Mesothelial cell of epicardium (in vitro differentiated cells): ENCODE measurements at regions not wholly inside any gene's neighbourhood (a gene's known extent, or its start where the extent isn't known, plus 50 kb on each side); places are given as distances from the start of the nearest gene placed in this dataset.

Experiments used
- DNase-seq, 2 experiments: peaks; one replicate each; pipeline ENCODE4 v3.0.0; 2021; ENCODE audit warnings: low spot score in 2 of 2; ENCODE audit not compliant: unreplicated experiment in 2 of 2
- H3K27ac Mint-ChIP-seq: 2 replicates; pipeline ENCODE4 v1.8.0; 2021; ENCODE audit warnings: mixed read lengths
- H3K27me3 Mint-ChIP-seq: 2 replicates; pipeline ENCODE4 v1.8.0; 2021; ENCODE audit warnings: low read depth, mixed read lengths
- H3K36me3 Mint-ChIP-seq: 2 replicates; pipeline ENCODE4 v1.8.0; 2021; ENCODE audit warnings: mixed read lengths
- H3K4me1 Mint-ChIP-seq: 2 replicates; pipeline ENCODE4 v1.8.0; 2021; ENCODE audit warnings: mixed read lengths
- H3K4me3 Mint-ChIP-seq: 2 replicates; pipeline ENCODE4 v1.8.0; 2021; ENCODE audit warnings: mild to moderate bottlenecking, moderate library complexity, mixed read lengths
- H3K9me3 Mint-ChIP-seq: 2 replicates; pipeline ENCODE4 v1.8.0; 2021; ENCODE audit warnings: mixed read lengths
- CTCF ChIP-seq: fragments of 200-600 bp; sonication (generic); IDR thresholded peaks from one replicate; pipeline ENCODE4 v1.5.0; 2021; ENCODE audit warnings: antibody characterized with exemption; ENCODE audit not compliant: unreplicated experiment

- H3K4me3 Mint-ChIP-seq, result no peak overlapping the region
- DNase-seq, result no peak
- H3K9me3 Mint-ChIP-seq, result peaks cover 22% of the 10 kb centered on the region
- no peak for TF ChIP-seq CTCF
- H3K27ac Mint-ChIP-seq, result no peak overlapping the region
- H3K36me3 Mint-ChIP-seq, result peaks cover 12% of the 10 kb centered on the region
- no peaks in the 10 kb centered on the region for H3K27me3 Mint-ChIP-seq
- peaks cover 16% of the 10 kb centered on the region for H3K4me1 Mint-ChIP-seq
These were observed 423.5 kb downstream of the GJA1 start for GRCh38 chr6:121858986-121859385.

- Mint-ChIP-seq H3K27ac (peak overlapping the region; percentile 71), H3K36me3 (peaks cover 16% of the 10 kb centered on the region), H3K4me1 (peaks cover 37% of the 10 kb centered on the region), H3K27me3 (no peaks in the 10 kb centered on the region), H3K4me3 (no peak overlapping the region), H3K9me3 (peaks cover 25% of the 10 kb centered on the region)
- no peak for DNase-seq
- no peak for TF ChIP-seq CTCF
These were observed 430.4 kb downstream of the GJA1 start for GRCh38 chr6:121865811-121866210.

GRCh38 chr6:121867095-121867494 is 431.6 kb downstream of the GJA1 start:
- no peak for TF ChIP-seq CTCF
- Mint-ChIP-seq H3K27ac (peak overlapping the region; percentile 71), H3K9me3 (peaks cover 20% of the 10 kb centered on the region), H3K4me3 (no peak overlapping the region), H3K36me3 (peaks cover 11% of the 10 kb centered on the region), H3K4me1 (peaks cover 37% of the 10 kb centered on the region), H3K27me3 (no peaks in the 10 kb centered on the region)
- no peak for DNase-seq

- H3K36me3 Mint-ChIP-seq, result peaks cover 8% of the 10 kb centered on the region
- DNase-seq, result no peak
- peaks cover 20% of the 10 kb centered on the region for H3K9me3 Mint-ChIP-seq
- no peak for TF ChIP-seq CTCF
- no peaks in the 10 kb centered on the region for H3K27me3 Mint-ChIP-seq
- H3K4me1 Mint-ChIP-seq, result peaks cover 37% of the 10 kb centered on the region
- H3K27ac Mint-ChIP-seq, result peak overlapping the region; percentile 80
- H3K4me3 Mint-ChIP-seq, result no peak overlapping the region
These were observed 432.8 kb downstream of the GJA1 start for GRCh38 chr6:121868206-121868605.

- DNase-seq, result no peak
These were observed 438.1 kb downstream of the GJA1 start for GRCh38 chr6:121873595-121873994.

More at GRCh38 chr6:121873595-121873994, 438.1 kb downstream of the GJA1 start:
- no peak for TF ChIP-seq CTCF
- H3K4me1 Mint-ChIP-seq, result peaks cover 2% of the 10 kb centered on the region
- peaks cover 6% of the 10 kb centered on the region for H3K36me3 Mint-ChIP-seq
- H3K4me3 Mint-ChIP-seq, result no peak overlapping the region
- no peak overlapping the region for H3K27ac Mint-ChIP-seq
- no peaks in the 10 kb centered on the region for H3K27me3 Mint-ChIP-seq
- peaks cover 20% of the 10 kb centered on the region for H3K9me3 Mint-ChIP-seq
